H1 (cell line): ENCODE measurements at regions not wholly inside any gene's neighbourhood (a gene's known extent, or its start where the extent isn't known, plus 50 kb on each side); places are given as distances from the start of the nearest gene placed in this dataset.

Source experiments
- CTCF ChIA-PET: fragments of 300-600 bp; sonication (Branson Sonifier 250); formaldehyde crosslinking; loops from one replicate; lab custom pipeline; 2021; ENCODE audit not compliant: partially characterized antibody; lab: Charles Lee
- POLR2A ChIA-PET: fragments of 300-600 bp; sonication (Branson Sonifier 250); formaldehyde crosslinking; loops from one replicate; lab custom pipeline; 2021; ENCODE audit warnings: inconsistent platforms; ENCODE audit not compliant: partially characterized antibody; lab: Charles Lee
- DNase-seq, 2 experiments: peaks; one replicate each; pipeline versions ENCODE4 v3.0.0 to v3.0.0-alpha.2; 2010 to 2022; ENCODE audit warnings: low spot score in 2 of 2, low read depth in 1 of 2, mixed read lengths in 1 of 2
- FAIRE-seq: peaks from 2 replicates; lab custom pipeline; 2011; peaks lifted over from hg19 to GRCh38; lab: Jason Lieb, UNC
- H2AFZ ChIP-seq: 2 replicates; pipeline ENCODE4 v1.8.1; 2012; ENCODE audit warnings: low read length, inconsistent platforms
- H2AK5ac ChIP-seq: 2 replicates; pipeline ENCODE4 v1.6.1; 2013; ENCODE audit warnings: low read depth, low read length
- H2BK120ac ChIP-seq: replicated peaks from 2 replicates; pipeline ENCODE3; 2013; ENCODE audit warnings: low read depth, low read length, inconsistent platforms
- H2BK12ac ChIP-seq: 2 replicates; pipeline ENCODE4 v1.6.1; 2013; ENCODE audit warnings: low read depth, low read length
- H2BK15ac ChIP-seq: 2 replicates; pipeline ENCODE4 v1.6.1; 2013; ENCODE audit warnings: low read length
- H2BK20ac ChIP-seq: 2 replicates; pipeline ENCODE4 v1.6.1; 2013; ENCODE audit warnings: low read length
- H2BK5ac ChIP-seq: 2 replicates; pipeline ENCODE4 v1.6.1; 2013; ENCODE audit warnings: low read depth, low read length
- H3K14ac ChIP-seq: 2 replicates; pipeline ENCODE4 v1.6.1; 2013; ENCODE audit warnings: inconsistent platforms; ENCODE audit not compliant: insufficient read length
- H3K18ac ChIP-seq: 2 replicates; pipeline ENCODE4 v1.6.1; 2013; ENCODE audit warnings: low read length; ENCODE audit errors: extremely low read depth
- H3K23ac ChIP-seq: 2 replicates; pipeline ENCODE4 v1.6.1; 2013; ENCODE audit warnings: inconsistent platforms; ENCODE audit not compliant: insufficient read length
- H3K23me2 ChIP-seq: 2 replicates; pipeline ENCODE4 v1.6.1; 2013; ENCODE audit warnings: low read depth, low read length
- H3K27ac ChIP-seq: 2 replicates; pipeline ENCODE4 v1.6.1; 2011; ENCODE audit warnings: low read depth, low read length, inconsistent platforms
- H3K27me3 ChIP-seq, 4 experiments: replicated peaks in 1 of 4; 1 replicate in 1 of 4; 2 replicates in 3 of 4; pipeline versions ENCODE4 v1.6.1 to v1.8.1; 2011 to 2013; ENCODE audit warnings: low read length in 3 of 4, mild to moderate bottlenecking in 3 of 4, inconsistent platforms in 2 of 4, mixed read lengths in 2 of 4, moderate library complexity in 1 of 4; ENCODE audit not compliant: control insufficient read depth in 3 of 4, insufficient read depth in 3 of 4; ENCODE audit errors: extremely low read depth in 1 of 4
- H3K36me3 ChIP-seq, 4 experiments: 2 replicates each; pipeline versions ENCODE4 v1.6.1 to v1.8.1; 2011 to 2013; ENCODE audit warnings: mild to moderate bottlenecking in 4 of 4, low read length in 3 of 4, moderate library complexity in 2 of 4, control low read depth in 1 of 4, inconsistent platforms in 1 of 4; ENCODE audit not compliant: insufficient read depth in 4 of 4, control insufficient read depth in 2 of 4
- H3K4ac ChIP-seq: replicated peaks from 2 replicates; pipeline ENCODE3; 2013; ENCODE audit warnings: low read length, low read depth, mixed read lengths, inconsistent platforms; ENCODE audit not compliant: insufficient read length
- H3K4me1 ChIP-seq, 4 experiments: replicated peaks in 1 of 4; 1 replicate in 1 of 4; 2 replicates in 3 of 4; pipeline versions ENCODE4 v1.6.1 to v1.8.1; 2011 to 2013; ENCODE audit warnings: low read length in 3 of 4, inconsistent platforms in 2 of 4, mixed read lengths in 1 of 4; ENCODE audit not compliant: insufficient read depth in 4 of 4, control insufficient read depth in 3 of 4
- H3K4me2 ChIP-seq, 2 experiments: 2 replicates each; pipeline versions ENCODE4 v1.6.1 to v1.8.1; 2011 to 2013; ENCODE audit warnings: low read depth in 2 of 2, low read length in 2 of 2, control low read depth in 1 of 2, inconsistent platforms in 1 of 2, mild to moderate bottlenecking in 1 of 2; ENCODE audit not compliant: insufficient read depth in 1 of 2
- H3K4me3 ChIP-seq, 4 experiments: fragments of 200-600, 300-600 bp in 1 of 4; sonication (generic), shearing (Covaris generic), sonication (Bioruptor Twin) in 1 of 4; 2 replicates each; pipeline versions ENCODE4 v1.5.1 to v1.8.1; 2011 to 2016; ENCODE audit warnings: low read length in 4 of 4, low read depth in 3 of 4, control low read depth in 2 of 4, inconsistent platforms in 2 of 4, mild to moderate bottlenecking in 2 of 4, mixed read lengths in 1 of 4, moderate library complexity in 1 of 4; ENCODE audit not compliant: insufficient read depth in 2 of 4; ENCODE audit errors: extremely low read depth in 1 of 4
- H3K56ac ChIP-seq: replicated peaks from 2 replicates; pipeline ENCODE3; 2013; ENCODE audit warnings: low read depth, mild to moderate bottlenecking, mixed read lengths, low read length, inconsistent platforms; ENCODE audit not compliant: insufficient read length
- H3K79me1 ChIP-seq: 2 replicates; pipeline ENCODE4 v1.6.1; 2013; ENCODE audit warnings: low read depth, low read length, control low read depth
- H3K79me2 ChIP-seq, 2 experiments: 2 replicates each; pipeline versions ENCODE4 v1.6.1 to v1.8.1; 2012 to 2013; ENCODE audit warnings: low read length in 2 of 2, mild to moderate bottlenecking in 2 of 2, inconsistent platforms in 1 of 2; ENCODE audit not compliant: insufficient read depth in 2 of 2, control insufficient read depth in 1 of 2
- H3K9ac ChIP-seq, 4 experiments: replicated peaks in 1 of 4; 1 replicate in 1 of 4; 2 replicates in 3 of 4; pipeline versions ENCODE4 v1.6.1 to v1.8.1; 2011 to 2013; ENCODE audit warnings: low read depth in 3 of 4, low read length in 3 of 4, control low read depth in 2 of 4, mild to moderate bottlenecking in 2 of 4, moderate library complexity in 2 of 4, inconsistent platforms in 1 of 4; ENCODE audit errors: extremely low read depth in 1 of 4
- H3K9me3 ChIP-seq, 2 experiments: 2 replicates each; pipeline versions ENCODE4 v1.6.1 to v1.8.1; 2012 to 2013; ENCODE audit warnings: mild to moderate bottlenecking in 2 of 2, moderate library complexity in 2 of 2, control low read depth in 1 of 2, inconsistent platforms in 1 of 2, low read depth in 1 of 2, low read length in 1 of 2, mixed read lengths in 1 of 2; ENCODE audit not compliant: insufficient read depth in 2 of 2
- H4K20me1 ChIP-seq, 2 experiments: replicated peaks in 1 of 2; 2 replicates each; pipeline versions ENCODE3 to v1.8.1; 2011 to 2013; ENCODE audit warnings: inconsistent platforms in 2 of 2, low read length in 2 of 2, mild to moderate bottlenecking in 1 of 2; ENCODE audit not compliant: insufficient read depth in 2 of 2, control insufficient read depth in 1 of 2
- H4K5ac ChIP-seq: 2 replicates; pipeline ENCODE4 v1.6.1; 2013; ENCODE audit warnings: low read length, low read depth, mixed read lengths, inconsistent platforms; ENCODE audit not compliant: insufficient read length
- H4K8ac ChIP-seq: 2 replicates; pipeline ENCODE4 v1.8.0; 2013; ENCODE audit warnings: mild to moderate bottlenecking, moderate library complexity, low read length, inconsistent platforms; ENCODE audit not compliant: insufficient read depth; ENCODE audit errors: extremely low read depth
- H4K91ac ChIP-seq: replicated peaks from 2 replicates; pipeline ENCODE3; 2013; ENCODE audit warnings: low read length, mixed read lengths, inconsistent platforms; ENCODE audit not compliant: insufficient read length
- CBX8 ChIP-seq: fragments of 300-800, 300-1000 bp; sonication (generic); IDR thresholded peaks from 2 replicates; pipeline ENCODE4 v1.7.1; 2016; ENCODE audit warnings: low read depth, low read length, borderline replicate concordance
- RNF2 ChIP-seq: fragments of 200-900, 300-1000 bp; sonication (generic); IDR thresholded peaks from 2 replicates; pipeline ENCODE4 v1.7.1; 2016; ENCODE audit warnings: borderline replicate concordance, low read depth, mild to moderate bottlenecking, antibody characterized with exemption, low read length; ENCODE audit not compliant: poor library complexity, severe bottlenecking; ENCODE audit errors: missing control alignments
- SUZ12 ChIP-seq: fragments of 200-600 bp; sonication (generic); IDR thresholded peaks from 2 replicates; pipeline ENCODE4 v1.6.1; 2012; ENCODE audit warnings: mild to moderate bottlenecking, inconsistent platforms, low read length, moderate library complexity, mixed read lengths
- WGBS, 2 experiments: shearing (Covaris generic) in 1 of 2; methylation state at CpG; one replicate each; pipeline versions ENCODE4 v1.1.6 to v1.1.7; 2013 to 2015; ENCODE audit warnings: low lambda C conversion rate in 2 of 2, mixed read lengths in 2 of 2, inconsistent platforms in 1 of 2, low coverage in 1 of 2, missing lambda C conversion rate in 1 of 2; ENCODE audit not compliant: insufficient replicate concordance in 2 of 2, insufficient coverage in 1 of 2, insufficient read length in 1 of 2; ENCODE audit errors: extremely low coverage in 1 of 2, missing lambda C conversion rate in 1 of 2; 5-methylcytosine and 5-hydroxymethylcytosine counted together

DNA sequence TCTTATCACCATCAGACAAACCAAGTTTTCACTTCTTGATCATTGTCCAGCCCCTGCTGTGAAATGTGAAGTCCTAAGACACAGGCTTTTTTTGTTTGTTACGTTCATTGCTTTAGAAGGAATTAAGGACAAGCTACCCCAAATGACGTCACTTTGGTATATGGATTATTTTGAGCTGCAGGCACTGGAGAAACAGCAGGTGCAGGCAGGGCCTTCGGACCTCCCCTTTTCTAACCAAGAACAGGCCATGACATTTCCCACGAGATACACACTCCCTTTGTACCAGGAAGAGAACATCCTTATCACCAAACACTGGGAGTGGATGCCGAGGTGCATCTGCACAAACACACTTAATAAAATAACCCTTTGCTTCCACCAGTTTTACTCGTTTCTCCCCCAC, 418.0 kb upstream of the SULF2 start:
- H2BK15ac ChIP-seq = no peak overlapping the region
- no peak overlapping the region for H2BK120ac ChIP-seq
- H3K56ac ChIP-seq = no peak overlapping the region
- H4K5ac ChIP-seq = no peak overlapping the region
- H4K8ac ChIP-seq = no peak overlapping the region
- H2BK12ac ChIP-seq = no peak overlapping the region
- H2BK20ac ChIP-seq = no peak overlapping the region
- no peak for TF ChIP-seq CBX8
- TF ChIP-seq SUZ12 = no peak
- TF ChIP-seq RNF2 = no peak
- TF ChIP-seq, all 59 proteins: peak for 0
- no peak overlapping the region for H2AK5ac ChIP-seq
- H3K36me3 ChIP-seq = no peaks in the 10 kb centered on the region
- H3K4me3 ChIP-seq = no peak overlapping the region
- H3K4me1 ChIP-seq = peaks cover 0 to 3% (median 0%) of the 10 kb centered on the region in 4 experiments; a peak in 2 of 7 replicates
- H3K14ac ChIP-seq = no peak overlapping the region
- FAIRE-seq (no peak), DNase-seq (no peak)
- H3K23me2 ChIP-seq = peaks cover 4% of the 10 kb centered on the region; the same call in 1 of the 2 replicates
- H3K4ac ChIP-seq = no peak overlapping the region
- H3K23ac ChIP-seq = no peak overlapping the region
- no peak overlapping the region for H3K18ac ChIP-seq
- H3K79me2 ChIP-seq = no peaks in the 10 kb centered on the region
- no peak overlapping the region for H3K4me2 ChIP-seq
- WGBS, 2 experiments = 94% methylated on average over 5 of the region's 6 CpGs; no CpG with 5 or more reads in 1 of the 2 experiments
- H3K79me1 ChIP-seq = no peaks in the 10 kb centered on the region
- no peak overlapping the region for H3K27ac ChIP-seq
- POLR2A ChIA-PET = no interaction called here
- CTCF ChIA-PET = interaction anchor here (0.6 kb wide), 2 partner anchors 83 to 278 kb away, joined by 3 to 4 read pairs; no protein-coding TSS in a partner anchor
- no peaks in the 10 kb centered on the region for H4K20me1 ChIP-seq
- H3K9me3 ChIP-seq = no peaks in the 10 kb centered on the region
- no peak overlapping the region for H3K9ac ChIP-seq
- H3K27me3 ChIP-seq = no peaks in the 10 kb centered on the region
- H2BK5ac ChIP-seq = no peak overlapping the region
- H4K91ac ChIP-seq = no peak overlapping the region
- H2AFZ ChIP-seq = no peak overlapping the region
